Peyer's patch (tissue), 4 donors: ENCODE measurements at regions not wholly inside any gene's neighbourhood (a gene's known extent, or its start where the extent isn't known, plus 50 kb on each side); places are given as distances from the start of the nearest gene placed in this dataset.

Experiments used
- CTCF ChIP-seq, 6 experiments: fragments of 450-650 bp in 4 of 6; fragments of 200-600 bp in 2 of 6; sonication (generic) in 1 of 6; IDR thresholded peaks; one replicate each; pipeline ENCODE4 v1.5.1; 2017 to 2019; ENCODE audit warnings: antibody characterized with exemption in 6 of 6, mild to moderate bottlenecking in 3 of 6, moderate library complexity in 1 of 6
- POLR2A ChIP-seq, 2 donors: fragments of 450-650 bp; IDR thresholded peaks; one replicate each; pipeline ENCODE4 v1.5.1; 2017; ENCODE audit warnings: antibody characterized with exemption in 2 of 2, mild to moderate bottlenecking in 2 of 2, moderate library complexity in 2 of 2

GRCh38 chr7:80309377-80309776 is 174.7 kb downstream of the GNAI1 start:
- TF ChIP-seq CTCF (IDR thresholded peaks at IDR 0.05) (no peak), POLR2A (IDR thresholded peaks at IDR 0.05) (no peak)
